ENCODE measurements at regions not wholly inside any gene's neighbourhood (a gene's known extent, or its start where the extent isn't known, plus 50 kb on each side); places are given as distances from the start of the nearest gene placed in this dataset.

GRCh38 chr13:30049692-30050091 is 199.3 kb upstream of the UBL3 start:
- TF ChIP-seq, protein P1, sequence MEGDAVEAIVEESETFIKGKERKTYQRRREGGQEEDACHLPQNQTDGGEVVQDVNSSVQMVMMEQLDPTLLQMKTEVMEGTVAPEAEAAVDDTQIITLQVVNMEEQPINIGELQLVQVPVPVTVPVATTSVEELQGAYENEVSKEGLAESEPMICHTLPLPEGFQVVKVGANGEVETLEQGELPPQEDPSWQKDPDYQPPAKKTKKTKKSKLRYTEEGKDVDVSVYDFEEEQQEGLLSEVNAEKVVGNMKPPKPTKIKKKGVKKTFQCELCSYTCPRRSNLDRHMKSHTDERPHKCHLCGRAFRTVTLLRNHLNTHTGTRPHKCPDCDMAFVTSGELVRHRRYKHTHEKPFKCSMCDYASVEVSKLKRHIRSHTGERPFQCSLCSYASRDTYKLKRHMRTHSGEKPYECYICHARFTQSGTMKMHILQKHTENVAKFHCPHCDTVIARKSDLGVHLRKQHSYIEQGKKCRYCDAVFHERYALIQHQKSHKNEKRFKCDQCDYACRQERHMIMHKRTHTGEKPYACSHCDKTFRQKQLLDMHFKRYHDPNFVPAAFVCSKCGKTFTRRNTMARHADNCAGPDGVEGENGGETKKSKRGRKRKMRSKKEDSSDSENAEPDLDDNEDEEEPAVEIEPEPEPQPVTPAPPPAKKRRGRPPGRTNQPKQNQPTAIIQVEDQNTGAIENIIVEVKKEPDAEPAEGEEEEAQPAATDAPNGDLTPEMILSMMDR (IDR thresholded peaks at IDR 0.05) = no peak
- TF ChIP-seq POLR2A (IDR thresholded peaks at IDR 0.05) = no peak
